K562 (cell line): ENCODE measurements at regions not wholly inside any gene's neighbourhood (a gene's known extent, or its start where the extent isn't known, plus 50 kb on each side); places are given as distances from the start of the nearest gene placed in this dataset.

Experiments
- ATAC-seq: fragments of 200-7000 bp; cut with Tn5 transposase; 3 replicates; pipeline ENCODE4 v1.9.1; 2020; ENCODE audit warnings: moderate library complexity
- BruUV-seq: library from RNA; stranded (reverse); fragments of 400-500 nt; replicated peaks from 2 replicates; lab custom pipeline; 2021; lab: Mats Ljungman, UMichigan
- CTCF ChIA-PET: fragments of 300-600 bp; formaldehyde crosslinking; extraction: SDS; loops from one replicate; lab custom pipeline; 2021; ENCODE audit warnings: low intra/inter-chr PET ratio; lab: Yijun Ruan, JAX
- POLR2A ChIA-PET: fragments of 300-600, 350-650 bp; sonication (Branson Sonifier 250); formaldehyde crosslinking; extraction: SDS; loops from one replicate; lab custom pipeline; 2021; ENCODE audit warnings: antibody characterized with exemption, inconsistent platforms; lab: Yijun Ruan, JAX
- DNase-seq, 4 experiments: peaks; one replicate each; pipeline versions ENCODE4 v3.0.0 to v3.0.0-alpha.2; 2011 to 2018; ENCODE audit warnings: low spot score in 3 of 4, mixed read lengths in 3 of 4; ENCODE audit errors: extremely low read depth in 1 of 4
- FAIRE-seq: peaks from 2 replicates; lab custom pipeline; 2011; peaks lifted over from hg19 to GRCh38; lab: Jason Lieb, UNC
- H2AFZ ChIP-seq: 2 replicates; pipeline ENCODE4 v1.6.0; 2011; ENCODE audit warnings: low read depth, low read length, control low read depth, inconsistent platforms
- H3K27ac ChIP-seq: fragments of 200-600 bp; 3 replicates; pipeline ENCODE4 v1.8.0; 2011; ENCODE audit warnings: low read depth, mild to moderate bottlenecking, control low read depth, inconsistent platforms, low read length, moderate library complexity, mixed read lengths; ENCODE audit errors: extremely low read depth
- H3K27me3 ChIP-seq, 2 experiments: fragments of 300-600 bp in 1 of 2; 2 replicates in 1 of 2; 3 replicates in 1 of 2; pipeline versions ENCODE4 v1.6.0 to v1.8.0; 2011; ENCODE audit warnings: inconsistent platforms in 2 of 2, low read length in 2 of 2, mild to moderate bottlenecking in 1 of 2, mixed read lengths in 1 of 2, moderate library complexity in 1 of 2; ENCODE audit not compliant: control insufficient read depth in 2 of 2, insufficient read depth in 2 of 2
- H3K36me3 ChIP-seq: fragments of 300-600 bp; 3 replicates; pipeline ENCODE4 v1.8.0; 2011; ENCODE audit warnings: mild to moderate bottlenecking, low read length, inconsistent platforms; ENCODE audit not compliant: control insufficient read depth, insufficient read depth
- H3K4me1 ChIP-seq, 2 experiments: fragments of 200-600 bp in 1 of 2; replicated peaks in 1 of 2; 2 replicates in 1 of 2; 3 replicates in 1 of 2; pipeline versions ENCODE4 v1.5.1 to v1.8.0; 2011; ENCODE audit warnings: inconsistent platforms in 2 of 2, low read length in 2 of 2, mild to moderate bottlenecking in 1 of 2, mixed read lengths in 1 of 2, moderate library complexity in 1 of 2; ENCODE audit not compliant: control insufficient read depth in 2 of 2, insufficient read depth in 2 of 2
- H3K4me2 ChIP-seq: 2 replicates; pipeline ENCODE4 v1.6.1; 2011; ENCODE audit warnings: low read length, control low read depth, inconsistent platforms, mixed read lengths; ENCODE audit not compliant: insufficient read depth
- H3K4me3 ChIP-seq: fragments of 200-600 bp; sonication (generic), shearing (Covaris generic); 2 replicates; pipeline ENCODE4 v1.5.1; 2016; ENCODE audit warnings: control low read depth, inconsistent platforms
- H3K79me2 ChIP-seq: fragments of 200-600 bp; 3 replicates; pipeline ENCODE4 v1.8.0; 2011; ENCODE audit warnings: low read length, inconsistent platforms; ENCODE audit not compliant: control insufficient read depth, insufficient read depth
- H3K9ac ChIP-seq, 2 experiments: 2 replicates each; pipeline versions ENCODE4 v1.6.0 to v1.6.1; 2011; ENCODE audit warnings: low read depth in 2 of 2, low read length in 2 of 2, control low read depth in 1 of 2, inconsistent platforms in 1 of 2, mild to moderate bottlenecking in 1 of 2, mixed read lengths in 1 of 2; ENCODE audit not compliant: insufficient read depth in 1 of 2
- H3K9me1 ChIP-seq: one replicate; pipeline ENCODE4 v1.6.0; 2011; ENCODE audit warnings: inconsistent platforms, mild to moderate bottlenecking, low read length, moderate library complexity; ENCODE audit not compliant: control insufficient read depth, insufficient read depth
- H3K9me3 ChIP-seq: replicated peaks from 2 replicates; pipeline ENCODE4 v1.5.1; 2011; ENCODE audit warnings: low read depth, low read length, inconsistent platforms; ENCODE audit not compliant: control insufficient read depth, insufficient read depth
- H4K20me1 ChIP-seq: replicated peaks from 2 replicates; pipeline ENCODE4 v1.6.1; 2011; ENCODE audit warnings: low read length, inconsistent platforms, mixed read lengths; ENCODE audit not compliant: control insufficient read depth, insufficient read depth
- FUS ChIP-seq: fragments of 200-400 bp; formaldehyde crosslinking; optimal IDR thresholded peaks from 2 replicates; pipeline ENCODE3; 2017; ENCODE audit warnings: low read depth, low read length
- HDAC8 ChIP-seq: fragments of 450-650 bp; IDR thresholded peaks from 2 replicates; pipeline ENCODE4 v1.6.1; 2016; ENCODE audit warnings: mild to moderate bottlenecking, missing genetic modification characterization, moderate library complexity, missing compliant biosample characterization
- KDM1A ChIP-seq, 2 experiments: fragments of 450-650 bp; IDR thresholded peaks; 2 replicates each; pipeline ENCODE4 v1.6.1; 2016; ENCODE audit warnings: mild to moderate bottlenecking in 2 of 2
- MBD2 ChIP-seq: sonication (generic); IDR thresholded peaks from 2 replicates; pipeline ENCODE4 v1.6.1; 2016; ENCODE audit warnings: low read depth, borderline replicate concordance
- NFXL1 ChIP-seq: fragments of 450-650 bp; formaldehyde crosslinking; IDR thresholded peaks from 2 replicates; pipeline ENCODE4 v1.4.0; 2021; ENCODE audit warnings: mild to moderate bottlenecking
- NR2C2 ChIP-seq, 2 experiments: fragments of 200-800 bp in 1 of 2; sonication (Bioruptor generic) in 1 of 2; sonication (generic) in 1 of 2; formaldehyde crosslinking in 1 of 2; IDR thresholded peaks; 2 replicates each; pipeline versions ENCODE4 v1.6.1 to v1.8.0; 2016 to 2022; ENCODE audit warnings: mild to moderate bottlenecking in 1 of 2, missing compliant biosample characterization in 1 of 2, missing genetic modification characterization in 1 of 2, missing genetic modification reagents in 1 of 2
- SIRT6 ChIP-seq: IDR thresholded peaks from one replicate; pipeline ENCODE4 v1.6.1; 2012; ENCODE audit warnings: low read depth, mild to moderate bottlenecking, control low read depth, inconsistent platforms, low read length, moderate library complexity
- SMAD2 ChIP-seq: fragments of 150-350 bp; IDR thresholded peaks from 2 replicates; pipeline ENCODE4 v1.6.1; 2014; ENCODE audit warnings: low read depth, mild to moderate bottlenecking, low read length
- SRSF9 ChIP-seq: fragments of 200-400 bp; formaldehyde crosslinking; IDR thresholded peaks from 2 replicates; pipeline ENCODE4 v1.6.1; 2017; ENCODE audit warnings: low read depth, low read length, borderline replicate concordance
- TCF7 ChIP-seq: sonication (generic); IDR thresholded peaks from 2 replicates; pipeline ENCODE4 v1.6.1; 2016; ENCODE audit warnings: antibody characterized with exemption, borderline replicate concordance
- ZBTB26 ChIP-seq: fragments of 450-650 bp; formaldehyde crosslinking; IDR thresholded peaks from 2 replicates; pipeline ENCODE4 v1.4.0; 2022; ENCODE audit warnings: missing genetic modification characterization
- ZBTB34 ChIP-seq: fragments of 250-450 bp; sonication (Bioruptor Pico); IDR thresholded peaks from 2 replicates; pipeline ENCODE4 v1.8.0; 2021; ENCODE audit warnings: mild to moderate bottlenecking, moderate library complexity
- ZNF133 ChIP-seq: fragments of 250-450 bp; sonication (Bioruptor Pico); IDR thresholded peaks from 2 replicates; pipeline ENCODE4 v1.4.0; 2020; ENCODE audit warnings: mild to moderate bottlenecking
- ZNF232 ChIP-seq: sonication (generic); formaldehyde crosslinking; IDR thresholded peaks from 2 replicates; pipeline ENCODE4 v1.8.0; 2022; ENCODE audit warnings: mild to moderate bottlenecking, missing genetic modification reagents
- ZNF584 ChIP-seq: fragments of 200-800 bp; sonication (Bioruptor generic); IDR thresholded peaks from 2 replicates; pipeline ENCODE4 v1.6.1; 2016; ENCODE audit warnings: low read depth, mild to moderate bottlenecking, missing genetic modification characterization, missing compliant biosample characterization
- WGBS: fragments of 100-300 bp; shearing (Covaris generic); methylation state at CpG from one replicate; pipeline ENCODE4 v1.1.6; 2016; ENCODE audit warnings: low coverage, mixed read lengths; ENCODE audit not compliant: insufficient coverage; ENCODE audit errors: missing lambda C conversion rate; 5-methylcytosine and 5-hydroxymethylcytosine counted together
- in situ Hi-C: fragments of 300-500 bp; cut with MboI; formaldehyde crosslinking; loops from 4 replicates; pipeline ENCODE4 v1.15.0; 2018; ENCODE audit warnings: inconsistent platforms, mixed read lengths
- intact Hi-C: fragments of 100-400 bp; cut with micrococcal nuclease; formaldehyde crosslinking; loops from 2 replicates; pipeline ENCODE4 v1.14.2; 2022
- TF ChIP-seq, protein P1 (sequence below): fragments of 450-650 bp; formaldehyde crosslinking; conservative IDR thresholded peaks from 2 replicates; pipeline ENCODE4 v1.4.0; 2022; ENCODE audit warnings: mild to moderate bottlenecking, missing genetic modification characterization

DNA sequence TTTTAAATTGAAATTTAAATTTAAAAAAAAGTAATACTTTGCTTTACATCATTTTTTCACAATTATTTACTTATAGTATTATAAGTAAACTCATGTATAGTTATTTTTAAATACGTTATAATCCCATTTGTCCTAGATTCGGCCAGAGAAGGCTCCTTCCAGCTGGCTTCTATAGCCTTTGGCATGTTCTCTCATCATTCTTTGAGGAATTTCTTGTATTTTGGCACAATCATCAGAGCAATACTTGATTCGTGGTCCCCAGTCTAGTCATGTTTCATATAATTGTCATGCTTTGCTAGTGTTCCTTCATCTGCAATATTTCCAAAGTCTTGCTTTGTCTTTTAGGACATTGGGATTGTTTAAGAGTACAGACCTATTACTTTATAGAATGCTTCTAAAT lies 1037.9 kb upstream of the AGA start:
- ATAC-seq (no peak), FAIRE-seq (no peak), DNase-seq (no peak)
- Histone ChIP-seq H4K20me1 (no peaks in the 10 kb centered on the region), H3K36me3 (no peaks in the 10 kb centered on the region), H3K4me3 (no peak overlapping the region), H3K4me1 (no peaks in the 10 kb centered on the region), H3K4me2 (no peak overlapping the region), H3K79me2 (no peaks in the 10 kb centered on the region), H2AFZ (no peak overlapping the region), H3K9me1 (no peaks in the 10 kb centered on the region), H3K9me3 (no peaks in the 10 kb centered on the region), H3K27me3 (no peaks in the 10 kb centered on the region), H3K9ac (no peak overlapping the region), H3K27ac (no peak overlapping the region)
- CTCF ChIA-PET, result no interaction called here
- intact Hi-C loops, result no loop called here
- BruUV-seq, result no TSS peak
- in situ Hi-C loops, result no loop called here
- WGBS, result 0% methylated on average over 3 of the region's 3 CpGs
- TF ChIP-seq ZBTB34, result no peak
- TF ChIP-seq SMAD2, result no peak
- no peak for TF ChIP-seq MBD2
- no peak for TF ChIP-seq ZBTB26 (CRISPR knock-in tag)
- TF ChIP-seq SRSF9, result no peak
- TF ChIP-seq NFXL1 (CRISPR knock-in tag), result no peak
- TF ChIP-seq ZNF584 (CRISPR knock-in tag), result no peak
- TF ChIP-seq ZNF133, result no peak
- TF ChIP-seq ZNF232 (CRISPR knock-in tag), result no peak
- no peak for TF ChIP-seq SIRT6
- TF ChIP-seq KDM1A (IDR thresholded peaks at IDR 0.05), result no peak
- no peak for TF ChIP-seq HDAC8 (tag)
- TF ChIP-seq NR2C2 (CRISPR knock-in tag; IDR thresholded peaks at IDR 0.05), result no peak
- no peak for TF ChIP-seq NR2C2 (tag; IDR thresholded peaks at IDR 0.05)
- TF ChIP-seq, protein P1, sequence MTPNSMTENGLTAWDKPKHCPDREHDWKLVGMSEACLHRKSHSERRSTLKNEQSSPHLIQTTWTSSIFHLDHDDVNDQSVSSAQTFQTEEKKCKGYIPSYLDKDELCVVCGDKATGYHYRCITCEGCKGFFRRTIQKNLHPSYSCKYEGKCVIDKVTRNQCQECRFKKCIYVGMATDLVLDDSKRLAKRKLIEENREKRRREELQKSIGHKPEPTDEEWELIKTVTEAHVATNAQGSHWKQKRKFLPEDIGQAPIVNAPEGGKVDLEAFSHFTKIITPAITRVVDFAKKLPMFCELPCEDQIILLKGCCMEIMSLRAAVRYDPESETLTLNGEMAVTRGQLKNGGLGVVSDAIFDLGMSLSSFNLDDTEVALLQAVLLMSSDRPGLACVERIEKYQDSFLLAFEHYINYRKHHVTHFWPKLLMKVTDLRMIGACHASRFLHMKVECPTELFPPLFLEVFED, result no peak
- TF ChIP-seq TCF7, result no peak
- TF ChIP-seq FUS, result no peak
- POLR2A ChIA-PET, result no interaction called here
